ENCODE measurements at regions not wholly inside any gene's neighbourhood (a gene's known extent, or its start where the extent isn't known, plus 50 kb on each side); places are given as distances from the start of the nearest gene placed in this dataset.
"Not testable (repeated sequence)": the region's sequence is repeated elsewhere in the genome, so short reads cannot be mapped to it uniquely, and the experiment has no call there.

DNA sequence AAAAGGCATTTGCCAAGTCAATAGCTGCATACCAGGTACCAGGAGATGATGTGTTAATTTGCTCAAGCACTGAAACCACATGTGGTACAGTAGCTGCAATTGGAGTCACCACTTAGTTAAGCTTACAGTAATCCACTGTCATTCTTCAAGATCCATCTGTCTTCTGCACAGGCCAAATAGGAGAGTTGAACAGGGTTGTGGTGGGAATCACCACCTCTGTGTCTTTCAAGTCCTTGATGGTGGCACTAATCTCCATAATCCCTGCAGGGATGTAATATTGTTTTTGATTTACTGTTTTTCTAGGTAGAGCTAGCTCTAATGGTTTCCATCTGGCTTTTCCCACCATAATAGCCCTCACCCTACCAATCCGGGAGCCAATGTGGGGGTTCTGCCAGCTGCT lies 91.9 kb downstream of the FCRL5 start:
- DNase-seq (ENCODE audit: low read depth in 2 of 2) = no peak

- no peak for DNase-seq (ENCODE audit: low read depth in 2 of 2)
Measured at GRCh38 chr1:157457279-157457678, 95.0 kb downstream of the FCRL5 start.

DNA sequence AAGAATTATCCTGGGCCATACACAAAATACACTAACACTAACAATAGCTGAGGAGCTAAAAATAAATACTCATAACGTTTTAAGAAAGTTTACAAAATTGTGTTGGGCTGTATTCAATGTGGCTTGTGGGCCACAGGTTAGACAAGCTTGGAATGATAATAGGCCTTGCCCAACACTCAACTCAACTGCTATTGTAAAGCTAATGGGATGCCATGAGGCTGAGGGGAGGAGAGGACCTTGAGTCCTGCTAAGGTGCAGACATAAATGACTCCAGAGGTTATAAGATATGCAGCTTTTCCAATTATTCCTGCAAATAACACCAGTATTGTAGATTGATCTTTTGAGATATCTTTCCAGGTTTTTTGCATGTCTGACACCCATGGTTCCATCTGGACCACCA lies 97.0 kb downstream of the FCRL5 start:
- DNase-seq (ENCODE audit: low read depth in 2 of 2) = no peak

GRCh38 chr1:157450106-157450505 lies 102.2 kb downstream of the FCRL5 start:
- no peak for DNase-seq (ENCODE audit: low read depth in 2 of 2)

DNA sequence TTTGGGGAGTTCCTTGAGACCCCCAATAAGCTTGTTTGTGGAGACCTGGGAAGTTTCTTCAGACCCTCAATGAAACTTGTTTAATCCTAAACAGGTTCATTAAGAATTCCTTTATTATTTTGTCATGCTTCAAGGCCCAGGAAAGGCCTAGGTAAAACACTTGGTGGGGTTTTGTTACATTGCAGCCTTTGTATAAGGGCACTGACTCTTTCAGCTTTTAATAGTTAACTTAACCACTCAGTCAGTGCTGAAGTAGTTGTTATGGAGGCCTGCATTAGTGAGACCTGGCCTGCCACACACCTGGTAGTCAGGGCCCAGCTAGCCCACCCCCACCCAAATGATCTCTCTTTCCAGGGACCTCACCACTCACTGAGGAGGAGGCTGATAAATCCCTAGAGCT lies 103.7 kb downstream of the FCRL5 start:
- no peak for DNase-seq (ENCODE audit: low read depth in 2 of 2)

GRCh38 chr1:157446356-157446755 lies 106.0 kb downstream of the FCRL5 start:
- not testable (repeated sequence) for DNase-seq (ENCODE audit: low read depth in 2 of 2)

- DNase-seq (ENCODE audit: low read depth in 2 of 2) = not testable (repeated sequence)
Measured at GRCh38 chr1:157445616-157446140, 106.6 kb downstream of the FCRL5 start.

DNA sequence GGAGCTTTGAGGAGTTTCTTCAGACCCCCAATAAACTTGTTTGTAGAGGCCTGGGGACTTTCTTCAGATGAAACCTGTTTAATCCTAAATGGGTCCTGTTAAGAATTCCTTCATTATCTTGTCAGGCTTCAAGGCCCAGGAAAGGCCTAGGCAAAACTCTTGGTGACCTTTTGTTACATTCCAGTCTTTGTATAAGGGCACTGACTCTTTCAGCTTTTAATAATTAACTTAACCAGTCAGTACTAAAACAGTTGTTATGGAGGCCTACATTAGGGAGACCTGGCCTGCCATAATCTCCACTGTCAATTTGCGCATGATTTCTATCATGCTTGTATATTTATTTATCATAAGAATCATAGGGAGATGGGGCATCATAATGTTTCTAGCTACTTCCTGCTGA lies 110.2 kb downstream of the FCRL5 start:
- no peak for DNase-seq (ENCODE audit: low read depth in 2 of 2)

- no peak for DNase-seq (ENCODE audit: low read depth in 2 of 2)
Measured at GRCh38 chr1:157439302-157439954, 112.9 kb downstream of the FCRL5 start.

- no peak for DNase-seq (ENCODE audit: low read depth in 2 of 2)
Measured at GRCh38 chr1:157438613-157439012, 113.7 kb downstream of the FCRL5 start.

GRCh38 chr1:157438146-157438545 lies 114.2 kb downstream of the FCRL5 start:
- DNase-seq (ENCODE audit: low read depth in 2 of 2) = no peak

- no peak for DNase-seq (ENCODE audit: low read depth in 2 of 2)
Measured at GRCh38 chr1:157437296-157437695, 115.0 kb downstream of the FCRL5 start.

DNA sequence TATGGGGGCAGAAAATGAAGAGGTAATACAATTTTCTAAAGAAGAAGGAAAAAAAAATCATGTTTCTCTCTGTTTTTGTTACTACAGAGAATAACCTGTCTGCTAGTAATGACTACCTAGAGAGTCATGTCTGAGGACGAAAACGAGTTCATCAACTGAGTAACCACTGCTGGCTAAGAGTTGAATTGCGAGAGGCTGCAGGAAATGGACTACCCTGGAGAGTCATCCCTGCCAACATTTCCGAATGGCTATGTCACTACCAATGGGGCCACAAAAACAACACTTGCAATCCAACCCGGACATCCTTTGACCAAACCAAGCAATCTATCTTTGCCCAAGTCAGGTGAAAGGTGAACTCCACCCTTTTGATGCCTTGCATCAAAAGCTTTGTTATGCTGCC lies 120.6 kb downstream of the FCRL5 start:
- DNase-seq (ENCODE audit: low read depth in 2 of 2) = no peak

DNA sequence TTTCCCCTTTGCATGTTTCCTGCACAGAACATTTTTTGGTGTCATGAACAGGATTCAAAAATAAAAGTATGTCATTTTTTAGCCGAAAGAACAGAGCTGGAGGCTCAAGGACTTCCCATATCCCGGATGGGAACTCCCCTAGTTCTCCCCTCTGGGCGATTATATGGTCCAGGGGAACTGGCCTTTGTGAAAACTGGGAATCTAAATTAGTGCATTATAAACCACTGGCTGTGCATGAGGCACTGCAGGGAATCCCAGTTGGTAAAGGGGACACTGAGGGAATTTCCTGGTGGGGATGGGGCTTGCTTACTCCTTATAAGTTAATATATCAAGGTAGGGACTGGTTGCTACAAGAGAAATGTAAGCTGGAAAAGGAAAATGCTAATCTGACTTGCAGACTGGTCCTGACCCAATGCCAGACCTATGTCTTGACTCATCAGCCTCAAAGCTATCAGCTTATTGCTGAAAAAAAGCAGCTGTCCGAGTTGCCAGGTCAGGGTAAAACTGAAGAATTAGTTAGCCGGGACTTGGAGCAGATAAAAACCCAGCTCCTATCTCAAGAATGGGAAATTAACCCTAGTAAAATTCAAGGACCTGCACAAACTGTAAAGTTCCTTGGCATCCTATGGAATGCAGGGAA lies 122.6 kb downstream of the FCRL5 start:
- DNase-seq (ENCODE audit: low read depth in 2 of 2) = no peak

GRCh38 chr1:157423764-157424163 lies 128.6 kb downstream of the FCRL5 start:
- not testable (repeated sequence) for DNase-seq (ENCODE audit: low read depth in 2 of 2)

GRCh38 chr1:157419845-157420542 lies 132.3 kb downstream of the FCRL5 start:
- no peak for DNase-seq (ENCODE audit: low read depth in 2 of 2)

DNA sequence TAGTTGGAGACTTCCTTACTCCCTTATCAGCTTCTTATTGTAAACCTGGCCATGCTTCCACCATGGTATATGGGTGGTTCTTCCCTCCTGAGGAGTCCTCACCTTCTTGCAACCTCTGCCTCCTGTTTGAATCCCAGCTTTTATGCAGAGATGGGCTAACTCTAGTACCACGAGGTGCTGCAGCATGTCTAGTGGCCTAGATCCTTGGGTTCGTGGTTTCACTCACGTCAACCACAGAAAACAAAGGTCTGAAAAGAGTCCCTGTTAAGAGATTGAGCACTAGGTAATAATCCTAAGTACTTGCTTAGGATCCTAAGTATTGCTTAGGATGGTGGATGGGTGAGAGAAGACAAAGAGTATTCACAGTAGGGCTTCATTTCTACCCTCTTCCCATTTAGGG lies 133.7 kb downstream of the FCRL5 start:
- DNase-seq (ENCODE audit: low read depth in 2 of 2) = no peak

GRCh38 chr1:157418231-157418630 lies 134.1 kb downstream of the FCRL5 start:
- DNase-seq (ENCODE audit: low read depth in 2 of 2) = no peak

GRCh38 chr1:157415661-157416060 lies 136.7 kb downstream of the FCRL5 start:
- no peak for DNase-seq (ENCODE audit: low read depth in 2 of 2)

DNA sequence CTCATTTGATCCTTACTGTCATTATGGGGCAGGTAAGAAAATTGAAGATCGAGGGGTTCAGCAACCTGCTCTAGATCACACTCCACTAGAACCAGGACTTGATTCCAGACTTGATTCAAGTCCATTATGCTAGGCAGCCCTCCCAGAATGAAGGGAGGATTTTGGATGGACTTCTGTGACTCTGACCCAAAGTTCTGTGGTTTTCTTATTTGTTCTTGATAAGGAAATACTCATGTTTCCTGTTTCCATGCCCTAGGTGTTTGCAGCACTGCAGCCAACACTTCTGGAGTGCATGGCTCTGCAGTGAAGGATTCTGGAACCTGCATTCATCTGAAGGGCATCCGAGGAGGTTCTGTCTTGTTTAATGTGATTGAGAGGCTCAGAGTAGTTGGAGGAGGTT lies 140.0 kb downstream of the FCRL5 start:
- DNase-seq (ENCODE audit: low read depth in 2 of 2) = no peak

DNA sequence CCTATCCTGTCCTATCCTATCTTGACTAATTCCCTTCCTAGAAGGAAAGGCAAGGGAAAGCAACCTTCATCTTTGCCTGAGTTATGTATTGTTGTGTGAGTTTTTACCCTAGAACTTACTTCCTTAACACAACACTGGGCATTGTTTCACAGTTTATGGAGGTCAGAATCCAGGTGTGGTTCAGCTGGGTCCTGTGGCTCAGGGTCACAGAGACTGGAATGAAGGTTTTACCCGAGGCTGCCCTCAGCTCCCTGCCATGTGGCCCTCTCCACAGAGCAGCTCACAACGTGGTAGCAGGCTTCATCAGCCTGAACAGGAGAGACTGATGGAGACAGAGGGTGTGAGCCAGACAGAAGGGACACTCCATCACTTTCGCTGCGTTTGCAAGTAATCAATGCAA lies 140.5 kb downstream of the FCRL5 start:
- no peak for DNase-seq (ENCODE audit: low read depth in 2 of 2)

GRCh38 chr1:157411064-157411463 lies 141.3 kb downstream of the FCRL5 start:
- DNase-seq (ENCODE audit: low read depth in 2 of 2) = no peak

DNA sequence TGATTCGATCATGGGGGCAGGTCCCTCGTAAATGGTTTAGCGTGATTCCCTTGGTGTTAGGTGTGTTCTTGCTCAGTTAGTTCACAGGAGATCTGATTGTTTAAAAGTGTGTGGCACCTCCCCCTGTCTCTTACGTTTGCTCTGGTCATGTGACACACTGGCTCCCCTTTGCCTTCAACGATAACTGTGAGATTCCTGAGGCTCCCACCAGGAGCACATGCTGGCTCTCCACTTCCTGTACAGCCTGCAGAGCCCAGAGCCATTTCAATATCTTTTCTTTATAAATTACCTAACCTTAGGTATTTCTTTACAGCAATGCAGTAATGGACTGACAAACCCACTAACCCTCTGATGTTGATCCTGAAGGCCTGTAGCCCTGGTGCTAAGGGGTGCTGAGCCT lies 141.9 kb downstream of the FCRL5 start:
- DNase-seq (ENCODE audit: low read depth in 2 of 2) = no peak
